DOHH2 (cell line): ENCODE measurements at regions not wholly inside any gene's neighbourhood (a gene's known extent, or its start where the extent isn't known, plus 50 kb on each side); places are given as distances from the start of the nearest gene placed in this dataset.

ENCODE experiments used
- H3F3A ChIP-seq: fragments of 200-600 bp; sonication (generic), shearing (Covaris generic); 2 replicates; pipeline ENCODE4 v1.6.0; 2016; ENCODE audit warnings: antibody characterized with exemption, mild to moderate bottlenecking; ENCODE audit not compliant: control insufficient read depth, insufficient read depth
- H3K27ac ChIP-seq: fragments of 200-600 bp; sonication (generic); 2 replicates; pipeline ENCODE4 v1.5.1; 2014; ENCODE audit warnings: low read depth, mild to moderate bottlenecking, low read length, moderate library complexity
- H3K27me3 ChIP-seq: fragments of 200-600 bp; sonication (generic); 2 replicates; pipeline ENCODE4 v1.6.1; 2014; ENCODE audit warnings: mild to moderate bottlenecking, low read length, mixed read lengths; ENCODE audit not compliant: control insufficient read depth
- H3K36me3 ChIP-seq: fragments of 200-600 bp; sonication (generic); 2 replicates; pipeline ENCODE4 v1.6.1; 2014; ENCODE audit warnings: mild to moderate bottlenecking, low read length, moderate library complexity, mixed read lengths; ENCODE audit not compliant: control insufficient read depth
- H3K4me1 ChIP-seq: fragments of 200-600 bp; sonication (generic); 2 replicates; pipeline ENCODE4 v1.6.1; 2014; ENCODE audit warnings: mild to moderate bottlenecking, low read length, mixed read lengths; ENCODE audit not compliant: control insufficient read depth
- H3K4me2 ChIP-seq: fragments of 200-600 bp; sonication (generic); 2 replicates; pipeline ENCODE4 v1.6.0; 2014; ENCODE audit warnings: mild to moderate bottlenecking, low read length, moderate library complexity
- H3K4me3 ChIP-seq: fragments of 200-600 bp; sonication (generic); 2 replicates; pipeline ENCODE4 v1.5.1; 2014; ENCODE audit warnings: mild to moderate bottlenecking, low read length, mixed read lengths
- H3K79me2 ChIP-seq: fragments of 200-600 bp; sonication (generic); 2 replicates; pipeline ENCODE4 v1.6.1; 2014; ENCODE audit warnings: mild to moderate bottlenecking, low read length, mixed read lengths; ENCODE audit not compliant: control insufficient read depth
- H3K9me2 ChIP-seq: fragments of 200-600 bp; sonication (generic); replicated peaks from 2 replicates; pipeline ENCODE4 v1.6.1; 2014; ENCODE audit warnings: mild to moderate bottlenecking, low read length, mixed read lengths; ENCODE audit not compliant: control insufficient read depth
- H3K9me3 ChIP-seq: fragments of 200-600 bp; sonication (generic); 2 replicates; pipeline ENCODE4 v1.6.1; 2014; ENCODE audit warnings: antibody characterized with exemption, low read length, mixed read lengths; ENCODE audit not compliant: control insufficient read depth, insufficient read depth
- H4K20me1 ChIP-seq: fragments of 200-600 bp; sonication (generic); 2 replicates; pipeline ENCODE4 v1.6.0; 2014; ENCODE audit warnings: low read depth, mild to moderate bottlenecking, antibody characterized with exemption, low read length, moderate library complexity; ENCODE audit not compliant: control insufficient read depth, insufficient read depth
- CTCF ChIP-seq: fragments of 200-600 bp; sonication (generic); IDR thresholded peaks from one replicate; pipeline ENCODE4 v1.5.1; 2014; ENCODE audit warnings: antibody characterized with exemption, mild to moderate bottlenecking, low read depth, low read length; ENCODE audit not compliant: poor library complexity, severe bottlenecking
- EZH2phosphoT487 ChIP-seq: fragments of 200-600 bp; sonication (generic); IDR thresholded peaks from 2 replicates; pipeline ENCODE4 v1.6.1; 2017; ENCODE audit warnings: borderline replicate concordance, mild to moderate bottlenecking, antibody characterized with exemption, low read length, moderate library complexity, mixed read lengths

DNA sequence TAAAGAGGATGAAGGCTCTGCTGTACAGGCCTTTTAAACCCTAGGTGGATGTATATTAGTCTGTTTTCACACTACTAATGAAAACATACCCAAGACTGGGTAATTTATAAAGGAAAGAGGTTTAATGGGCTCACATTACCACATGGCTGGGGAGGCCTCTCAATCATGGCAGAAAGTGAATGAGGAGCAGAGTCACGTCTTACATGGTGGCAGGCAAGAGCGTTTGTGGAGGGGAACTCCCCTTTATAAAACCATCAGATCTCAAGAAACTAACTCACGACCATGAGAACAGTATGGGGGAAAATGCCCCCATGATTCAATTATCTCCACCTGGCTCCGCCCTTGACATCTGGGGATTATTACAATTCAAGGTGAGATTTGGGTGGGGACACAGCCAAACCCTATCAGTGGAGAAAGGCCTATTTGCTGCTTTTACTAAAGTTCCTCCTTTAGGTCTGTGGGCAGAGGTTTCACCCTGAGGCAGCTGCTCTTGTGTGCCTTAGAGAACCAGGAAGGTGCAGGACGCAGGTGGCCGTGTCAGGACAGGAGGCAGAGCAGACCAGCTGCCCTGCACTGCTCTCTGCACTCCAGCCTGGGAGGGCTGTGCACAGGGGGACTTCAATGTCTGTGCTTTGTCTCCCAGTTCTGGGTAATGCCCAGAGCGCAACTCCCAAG lies 178.8 kb upstream of the HDAC4 start:
- no peaks in the 10 kb centered on the region for H3K9me2 ChIP-seq
- H4K20me1 ChIP-seq, result no peaks in the 10 kb centered on the region
- H3K27me3 ChIP-seq, result no peaks in the 10 kb centered on the region
- no peaks in the 10 kb centered on the region for H3K9me3 ChIP-seq
- H3F3A ChIP-seq, result no peaks in the 10 kb centered on the region
- no peaks in the 10 kb centered on the region for H3K36me3 ChIP-seq
- no peak overlapping the region for H3K27ac ChIP-seq
- no peaks in the 10 kb centered on the region for H3K4me1 ChIP-seq
- H3K4me2 ChIP-seq, result no peak overlapping the region
- no peaks in the 10 kb centered on the region for H3K79me2 ChIP-seq
- H3K4me3 ChIP-seq, result no peak overlapping the region
- TF ChIP-seq CTCF (no peak), EZH2phosphoT487 (no peak)

DNA sequence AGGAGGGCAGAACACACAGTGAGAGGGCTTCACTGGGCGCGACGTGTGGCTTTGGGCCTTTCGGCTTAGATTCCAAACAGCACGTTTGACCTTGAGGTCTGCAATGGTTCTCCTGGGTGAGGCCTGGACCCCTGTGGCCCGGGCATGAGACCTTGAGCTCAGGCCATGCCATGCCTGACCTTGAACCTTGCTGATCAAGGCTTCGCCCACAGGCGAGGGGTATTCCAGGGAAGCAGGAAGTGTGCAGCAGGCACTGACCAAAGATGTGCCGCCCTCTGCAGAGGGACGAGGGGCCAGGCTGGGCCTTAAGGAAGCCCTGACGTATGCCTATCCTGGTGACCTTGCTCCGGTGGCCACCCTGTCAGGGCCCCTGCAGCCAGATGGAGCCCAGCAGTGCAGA lies 178.3 kb upstream of the HDAC4 start:
- Histone ChIP-seq H3K79me2 (no peaks in the 10 kb centered on the region), H3K4me3 (no peak overlapping the region), H3K9me3 (no peaks in the 10 kb centered on the region), H3F3A (no peaks in the 10 kb centered on the region), H3K9me2 (no peaks in the 10 kb centered on the region), H3K4me1 (no peaks in the 10 kb centered on the region), H3K27me3 (no peaks in the 10 kb centered on the region), H3K36me3 (no peaks in the 10 kb centered on the region), H3K27ac (no peak overlapping the region), H4K20me1 (no peaks in the 10 kb centered on the region), H3K4me2 (no peak overlapping the region)
- TF ChIP-seq CTCF, result no peak

DNA sequence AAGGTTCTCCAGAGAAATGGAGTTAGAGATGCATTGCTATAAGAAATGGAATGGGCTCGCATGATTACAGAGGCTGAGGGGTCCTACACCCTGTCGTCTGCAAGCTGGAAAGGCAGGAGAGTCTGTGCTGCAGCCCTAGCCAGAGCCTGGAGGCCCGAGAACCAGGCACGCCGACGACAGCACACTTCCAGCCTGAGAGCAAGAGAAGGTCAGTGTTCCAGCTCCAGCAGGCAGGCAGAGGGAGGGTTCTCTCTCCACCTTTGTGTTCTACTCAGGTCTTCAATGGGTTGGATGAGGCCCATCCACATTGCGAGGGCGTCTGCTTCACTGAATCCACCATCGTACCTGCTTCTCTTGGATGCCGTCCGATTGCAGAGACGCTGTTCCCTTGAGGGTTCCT lies 177.6 kb upstream of the HDAC4 start:
- Histone ChIP-seq H3K4me1 (no peaks in the 10 kb centered on the region), H3K9me2 (no peaks in the 10 kb centered on the region), H3K27me3 (no peaks in the 10 kb centered on the region), H3K9me3 (no peaks in the 10 kb centered on the region), H4K20me1 (no peaks in the 10 kb centered on the region), H3K27ac (no peak overlapping the region), H3K4me3 (no peak overlapping the region), H3K79me2 (no peaks in the 10 kb centered on the region), H3K4me2 (no peak overlapping the region), H3K36me3 (no peaks in the 10 kb centered on the region), H3F3A (no peaks in the 10 kb centered on the region)
- TF ChIP-seq EZH2phosphoT487, result no peak
- TF ChIP-seq CTCF, result no peak

DNA sequence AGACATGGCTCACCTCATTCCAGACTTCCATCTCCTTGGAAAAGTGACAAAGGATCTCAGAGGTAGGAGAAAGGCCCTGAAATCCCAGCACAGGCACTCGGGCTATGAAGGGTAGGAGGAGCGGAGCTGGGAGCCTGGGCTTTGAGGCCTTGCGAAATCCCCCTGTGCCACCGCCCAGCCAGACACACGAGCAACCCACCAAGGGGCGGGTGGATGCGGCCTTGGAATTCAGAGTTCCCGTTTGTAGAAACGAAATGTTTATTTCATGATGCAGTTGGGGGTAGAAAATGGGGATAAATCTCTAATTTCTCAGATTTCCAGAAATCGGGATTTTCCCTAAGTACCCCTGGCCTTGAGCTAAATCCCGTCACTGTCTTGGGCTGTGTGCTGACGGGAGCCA lies 177.1 kb upstream of the HDAC4 start:
- Histone ChIP-seq H3K36me3 (no peaks in the 10 kb centered on the region), H3F3A (no peaks in the 10 kb centered on the region), H3K4me3 (no peak overlapping the region), H3K27me3 (no peaks in the 10 kb centered on the region), H3K79me2 (no peaks in the 10 kb centered on the region), H3K9me2 (no peaks in the 10 kb centered on the region), H3K27ac (no peak overlapping the region), H3K9me3 (no peaks in the 10 kb centered on the region), H4K20me1 (no peaks in the 10 kb centered on the region), H3K4me1 (no peaks in the 10 kb centered on the region), H3K4me2 (no peak overlapping the region)
- TF ChIP-seq CTCF, result no peak
- TF ChIP-seq EZH2phosphoT487, result no peak
